GM12865 (cell line): ENCODE measurements at regions not wholly inside any gene's neighbourhood (a gene's known extent, or its start where the extent isn't known, plus 50 kb on each side); places are given as distances from the start of the nearest gene placed in this dataset.

Source experiments
- DNase-seq: peaks from one replicate; pipeline ENCODE4 v3.0.0; 2010; ENCODE audit warnings: low read depth
- H3K4me3 ChIP-seq: 2 replicates; pipeline ENCODE4 v1.5.1; 2011; ENCODE audit warnings: mild to moderate bottlenecking, low read depth, low read length, control low read depth
- TF ChIP-seq, protein P1 (sequence below): IDR thresholded peaks from 2 replicates; pipeline ENCODE4 v1.5.1; 2011; ENCODE audit warnings: low read length, control low read depth, low read depth, inconsistent platforms; ENCODE audit not compliant: insufficient read depth; ENCODE audit errors: missing control alignments

DNA sequence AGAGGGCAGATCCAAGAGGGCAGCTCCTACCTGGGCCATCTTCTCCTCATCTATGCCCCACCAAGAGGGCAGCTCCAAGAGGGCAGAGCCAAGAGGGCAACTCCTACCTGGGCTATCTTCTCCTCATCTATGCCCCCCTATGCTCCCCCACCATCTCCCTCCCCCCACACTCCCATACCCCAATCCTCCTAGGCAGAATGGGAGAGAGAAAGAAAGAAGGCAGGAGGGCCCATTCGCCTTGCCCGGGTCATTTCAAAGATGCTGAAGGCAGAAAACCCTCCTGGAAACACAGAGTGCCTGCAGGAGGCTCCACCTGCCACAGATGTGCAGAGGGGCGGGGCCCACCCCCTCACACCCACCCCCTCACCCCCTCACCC is 78.5 kb downstream of the BUD13 start:
- H3K4me3 ChIP-seq, result no peak overlapping the region
- DNase-seq, result no peak
- TF ChIP-seq, protein P1, sequence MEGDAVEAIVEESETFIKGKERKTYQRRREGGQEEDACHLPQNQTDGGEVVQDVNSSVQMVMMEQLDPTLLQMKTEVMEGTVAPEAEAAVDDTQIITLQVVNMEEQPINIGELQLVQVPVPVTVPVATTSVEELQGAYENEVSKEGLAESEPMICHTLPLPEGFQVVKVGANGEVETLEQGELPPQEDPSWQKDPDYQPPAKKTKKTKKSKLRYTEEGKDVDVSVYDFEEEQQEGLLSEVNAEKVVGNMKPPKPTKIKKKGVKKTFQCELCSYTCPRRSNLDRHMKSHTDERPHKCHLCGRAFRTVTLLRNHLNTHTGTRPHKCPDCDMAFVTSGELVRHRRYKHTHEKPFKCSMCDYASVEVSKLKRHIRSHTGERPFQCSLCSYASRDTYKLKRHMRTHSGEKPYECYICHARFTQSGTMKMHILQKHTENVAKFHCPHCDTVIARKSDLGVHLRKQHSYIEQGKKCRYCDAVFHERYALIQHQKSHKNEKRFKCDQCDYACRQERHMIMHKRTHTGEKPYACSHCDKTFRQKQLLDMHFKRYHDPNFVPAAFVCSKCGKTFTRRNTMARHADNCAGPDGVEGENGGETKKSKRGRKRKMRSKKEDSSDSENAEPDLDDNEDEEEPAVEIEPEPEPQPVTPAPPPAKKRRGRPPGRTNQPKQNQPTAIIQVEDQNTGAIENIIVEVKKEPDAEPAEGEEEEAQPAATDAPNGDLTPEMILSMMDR, result no peak

DNA sequence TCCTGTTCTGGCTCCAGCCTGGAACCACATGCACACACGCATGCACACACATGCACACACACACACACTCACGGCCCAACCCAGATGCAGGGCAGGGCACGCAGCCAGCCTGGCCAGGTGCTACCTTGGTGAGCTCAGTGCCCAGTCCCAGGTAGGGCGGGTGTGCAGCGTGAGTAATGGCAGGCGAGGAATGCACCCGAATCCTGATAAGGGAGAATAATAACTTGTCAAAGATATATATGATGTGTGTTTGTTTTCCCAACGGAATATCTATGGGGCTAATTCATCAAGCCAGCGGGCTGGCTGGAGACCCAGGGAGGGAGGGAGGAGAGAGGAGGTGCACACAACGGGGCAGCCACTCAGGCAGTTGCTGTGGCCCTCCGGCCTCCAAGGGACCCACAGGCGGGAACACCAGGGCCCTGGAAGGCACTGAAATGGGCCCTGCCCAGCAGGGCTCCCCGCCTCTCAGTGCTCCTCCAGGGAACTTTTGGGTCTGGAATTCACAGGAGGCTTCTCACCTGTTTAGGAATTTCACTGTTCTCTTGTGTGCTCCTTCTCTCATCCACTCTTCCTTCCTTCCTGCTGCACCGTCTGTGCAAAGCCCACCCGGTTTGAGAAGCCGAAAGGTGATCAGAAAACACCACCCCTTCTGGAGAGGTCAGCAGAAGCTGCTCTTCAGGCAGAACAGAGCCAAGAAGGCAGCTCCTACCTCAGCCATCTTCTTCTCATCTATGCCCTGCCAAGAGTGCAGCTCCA is 79.0 kb downstream of the BUD13 start:
- TF ChIP-seq, protein P1, result no peak
- no peak overlapping the region for H3K4me3 ChIP-seq
- DNase-seq, result no peak

DNA sequence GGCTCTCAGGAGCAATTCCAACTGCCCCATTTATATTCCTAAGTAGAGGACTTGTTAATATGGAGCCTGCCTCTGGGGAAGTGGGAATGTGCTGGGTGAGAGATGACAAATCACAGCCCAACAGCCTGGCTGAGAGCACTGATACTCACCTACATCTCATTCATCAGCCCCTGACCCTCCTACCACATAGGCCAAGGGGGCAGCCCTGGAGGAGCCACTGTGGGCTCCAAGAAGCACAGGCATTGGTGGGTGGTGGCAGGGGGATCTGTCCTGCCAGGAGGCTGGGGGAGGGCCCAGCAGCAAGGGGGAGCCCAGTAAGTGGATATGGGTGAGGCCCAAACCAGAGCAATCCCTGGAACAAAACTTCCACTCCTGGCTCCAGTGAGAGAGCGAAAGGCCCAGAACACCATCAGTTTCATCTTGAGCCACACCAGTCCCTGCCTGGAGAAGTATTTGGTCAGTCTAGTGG is 79.7 kb downstream of the BUD13 start:
- H3K4me3 ChIP-seq, result no peak overlapping the region
- no peak for DNase-seq
- TF ChIP-seq, protein P1, result no peak

DNA sequence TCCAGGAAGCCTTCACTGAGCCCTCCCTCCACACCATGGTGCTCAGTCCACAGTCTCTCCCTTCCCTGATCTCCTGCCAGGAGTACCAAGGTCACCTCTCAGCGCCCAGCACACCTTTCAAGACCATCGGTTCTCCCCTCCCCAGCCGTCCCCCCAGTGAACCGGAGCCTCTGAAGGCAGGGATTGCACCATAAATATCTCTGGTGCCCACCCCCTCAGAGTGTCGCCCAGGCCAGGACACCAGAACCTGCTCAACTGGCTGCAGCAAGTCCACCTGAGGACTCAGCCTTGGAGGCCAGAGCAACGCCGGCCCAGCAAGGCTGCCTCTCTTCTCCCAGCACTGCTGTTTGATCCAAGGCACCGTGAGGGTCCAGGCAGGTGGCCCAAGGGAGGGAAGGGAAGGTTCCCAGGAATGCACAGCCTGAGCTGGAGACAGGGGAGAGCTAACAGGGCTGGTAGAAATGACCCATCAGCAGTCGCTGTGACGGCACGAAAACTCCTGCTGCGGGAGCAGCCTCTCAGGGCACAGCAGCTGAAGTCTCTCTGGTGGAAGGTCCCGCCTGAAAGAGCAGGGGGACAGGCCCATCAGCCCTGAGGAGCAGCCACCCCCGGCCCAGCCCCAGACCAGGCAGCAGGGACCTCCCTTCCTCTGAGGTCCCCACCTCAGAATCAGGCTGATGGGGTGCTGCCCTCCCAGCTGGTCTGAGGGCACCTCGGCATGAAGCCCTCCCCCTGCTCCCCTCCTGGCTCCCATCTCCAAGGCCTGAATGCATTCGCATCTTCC is 80.3 kb downstream of the BUD13 start:
- DNase-seq, result no peak
- no peak overlapping the region for H3K4me3 ChIP-seq
- TF ChIP-seq, protein P1, result no peak

DNA sequence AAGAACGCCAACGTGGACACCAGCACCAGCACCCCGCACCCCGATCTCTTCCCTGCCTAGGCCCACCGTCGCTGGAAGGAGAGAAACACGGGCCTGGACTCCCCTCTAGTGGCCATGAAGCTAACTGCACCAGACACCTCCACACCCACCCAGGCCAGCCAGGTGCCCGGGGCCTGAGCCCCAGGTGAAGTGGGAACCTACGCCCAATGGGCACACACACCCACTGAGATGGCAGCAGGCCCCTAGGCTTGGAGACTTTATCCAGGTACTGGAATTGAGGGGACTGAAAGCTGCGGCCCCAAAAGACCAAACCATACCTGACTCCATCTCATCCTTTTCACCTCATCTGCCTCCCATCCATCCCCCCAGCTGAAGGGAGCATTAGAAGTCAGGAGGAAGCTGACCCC is 81.0 kb downstream of the BUD13 start:
- TF ChIP-seq, protein P1, result peak; percentile 92
- peak; percentile 52 for DNase-seq
- H3K4me3 ChIP-seq, result no peak overlapping the region

DNA sequence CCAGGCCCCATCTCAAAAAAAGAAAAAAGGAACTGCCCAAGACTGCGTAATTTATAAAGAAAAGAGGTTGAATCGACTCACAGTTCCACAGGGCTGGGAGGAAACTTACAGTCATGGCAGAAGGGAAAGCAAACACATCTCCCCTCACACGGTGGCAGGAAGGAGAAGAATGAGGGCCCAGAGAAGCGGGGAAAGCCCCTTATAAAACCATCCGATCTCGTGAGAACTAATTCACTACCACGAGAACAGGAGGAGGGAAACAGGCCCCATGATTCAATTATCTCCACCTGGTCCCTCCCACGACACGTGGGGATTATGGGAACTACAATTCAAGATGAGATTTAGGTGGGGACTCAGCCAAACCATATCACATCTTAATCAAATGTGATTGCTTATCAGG is 82.2 kb downstream of the BUD13 start:
- TF ChIP-seq, protein P1, result no peak
- H3K4me3 ChIP-seq, result no peak overlapping the region
- peak; percentile 26 for DNase-seq
